NB4 (cell line): ENCODE measurements at regions not wholly inside any gene's neighbourhood (a gene's known extent, or its start where the extent isn't known, plus 50 kb on each side); places are given as distances from the start of the nearest gene placed in this dataset.

ENCODE experiments used
- DNase-seq: peaks from one replicate; pipeline ENCODE4 v3.0.0; 2010; ENCODE audit warnings: low read depth
- H3K4me3 ChIP-seq: one replicate; pipeline ENCODE4 v1.5.1; 2011; ENCODE audit warnings: mild to moderate bottlenecking, low read depth, low read length, moderate library complexity
- CTCF ChIP-seq: IDR thresholded peaks from one replicate; pipeline ENCODE4 v1.5.1; 2012; ENCODE audit warnings: low read depth, low read length
- MYC ChIP-seq: IDR thresholded peaks from 2 replicates; pipeline ENCODE4 v1.6.1; 2011; ENCODE audit warnings: low read depth, low read length
- POLR2A ChIP-seq: IDR thresholded peaks from 2 replicates; pipeline ENCODE4 v1.6.1; 2011; ENCODE audit warnings: mild to moderate bottlenecking; ENCODE audit not compliant: insufficient read length; ENCODE audit errors: extremely low read depth
- TF ChIP-seq, protein P1 (sequence below): IDR thresholded peaks from 2 replicates; pipeline ENCODE4 v1.6.1; 2011; ENCODE audit warnings: low read depth, low read length

DNA sequence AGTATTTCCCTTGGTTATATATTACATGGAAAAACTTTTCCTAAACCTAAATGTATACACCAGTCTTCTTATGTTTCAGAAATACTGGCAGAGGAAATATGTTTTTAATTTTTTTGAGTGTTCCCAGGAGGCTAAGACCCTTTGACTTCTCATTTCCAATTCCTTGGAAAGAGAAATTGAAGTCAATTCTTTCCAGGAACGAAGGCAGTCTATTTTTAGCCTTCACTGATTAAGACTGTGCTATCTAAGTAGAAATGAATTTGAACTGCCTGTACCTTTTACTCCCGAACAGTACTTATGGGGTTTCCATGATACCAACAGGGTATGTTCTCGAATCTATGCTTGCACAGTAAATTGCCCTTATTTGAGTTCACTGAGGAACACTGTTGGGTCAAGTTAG, 340.3 kb upstream of the CD180 start:
- no peak overlapping the region for H3K4me3 ChIP-seq
- TF ChIP-seq, protein P1, sequence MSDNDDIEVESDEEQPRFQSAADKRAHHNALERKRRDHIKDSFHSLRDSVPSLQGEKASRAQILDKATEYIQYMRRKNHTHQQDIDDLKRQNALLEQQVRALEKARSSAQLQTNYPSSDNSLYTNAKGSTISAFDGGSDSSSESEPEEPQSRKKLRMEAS: no peak
- no peak for TF ChIP-seq CTCF
- no peak for TF ChIP-seq MYC
- no peak for TF ChIP-seq POLR2A
- DNase-seq: no peak

DNA sequence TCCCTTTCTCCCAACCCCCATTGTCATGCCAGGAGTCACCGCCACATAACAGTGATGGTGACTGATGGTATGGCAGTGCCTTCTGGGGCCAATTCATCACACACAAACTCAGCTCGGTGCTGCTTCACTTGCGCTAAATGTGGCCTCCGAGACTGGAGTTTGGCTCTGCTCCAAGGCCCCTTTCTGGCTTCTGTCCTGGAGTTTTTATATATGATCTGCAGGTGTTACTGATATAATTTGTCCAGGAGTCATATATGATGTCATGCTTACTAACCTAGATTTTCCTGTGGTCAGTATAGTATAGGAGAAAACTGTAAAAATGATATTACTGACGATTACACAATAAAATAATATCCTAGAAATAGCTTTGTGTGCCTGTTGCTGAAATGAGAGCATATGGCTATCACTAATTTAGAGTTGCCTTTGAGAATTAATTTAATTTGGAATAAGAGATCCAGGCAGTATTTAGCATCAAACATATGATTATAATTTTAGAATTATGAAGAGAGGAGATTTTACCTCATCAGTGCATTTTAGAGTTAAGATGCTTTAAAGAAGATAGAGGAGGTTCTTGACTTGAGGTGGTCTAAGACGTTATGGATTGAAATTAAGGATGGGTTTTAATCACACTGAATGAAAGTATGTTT, 334.1 kb upstream of the CD180 start:
- no peak for DNase-seq
- TF ChIP-seq POLR2A (no peak), CTCF (no peak), MYC (no peak)
- TF ChIP-seq, protein P1: no peak

DNA sequence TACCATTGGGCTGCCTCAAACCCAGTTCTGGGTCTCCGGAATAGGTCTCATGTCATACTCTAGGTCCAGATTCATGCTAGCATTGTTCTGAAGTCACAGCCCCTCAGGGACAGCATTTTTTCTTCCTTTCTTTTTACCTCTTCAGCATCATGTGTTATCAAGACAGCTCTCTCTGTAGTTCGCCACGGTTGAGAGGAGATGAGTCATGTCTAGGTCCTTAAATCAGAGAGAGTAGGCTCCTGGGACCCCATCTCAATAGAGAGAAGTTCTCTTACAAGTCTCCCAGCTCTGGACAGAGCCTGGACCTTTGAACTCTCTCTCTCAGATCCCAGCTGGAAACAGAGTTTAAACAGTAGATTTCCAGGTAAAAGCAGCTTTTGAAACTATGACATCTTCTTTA, 332.4 kb upstream of the CD180 start:
- TF ChIP-seq CTCF (no peak), POLR2A (no peak), MYC (no peak)
- TF ChIP-seq, protein P1: no peak
- no peak for DNase-seq
- no peak overlapping the region for H3K4me3 ChIP-seq

More for the DNA sequence above, 334.1 kb upstream of the CD180 start:
- H3K4me3 ChIP-seq: no peak overlapping the region

- TF ChIP-seq MYC: no peak
- no peak for TF ChIP-seq CTCF
- no peak for TF ChIP-seq POLR2A
- TF ChIP-seq, protein P1: no peak
- no peak for DNase-seq
Measured at GRCh38 chr5:67526793-67527192, 330.2 kb upstream of the CD180 start.

GRCh38 chr5:67520161-67520908, 323.7 kb upstream of the CD180 start:
- DNase-seq: no peak
- H3K4me3 ChIP-seq: no peak overlapping the region
- TF ChIP-seq, protein P1: no peak
- TF ChIP-seq POLR2A (no peak), MYC (no peak), CTCF (no peak)

More at GRCh38 chr5:67526793-67527192, 330.2 kb upstream of the CD180 start:
- no peak overlapping the region for H3K4me3 ChIP-seq
